Adrenal gland (tissue), 9 donors: ENCODE measurements at regions not wholly inside any gene's neighbourhood (a gene's known extent, or its start where the extent isn't known, plus 50 kb on each side); places are given as distances from the start of the nearest gene placed in this dataset.

Experiments
- DNase-seq, 7 donors: peaks; one replicate each; pipeline ENCODE4 v3.0.0-alpha.2; 2019 to 2020
- H3K27ac ChIP-seq, 5 donors: fragments of 200-600 bp; sonication (generic) in 4 of 5; 1 replicate in 3 of 5; 2 replicates in 2 of 5; pipeline versions ENCODE4 v1.5.1 to v1.8.0; 2016 to 2020; ENCODE audit warnings: mild to moderate bottlenecking in 1 of 5
- H3K27me3 ChIP-seq: fragments of 200-600 bp; 2 replicates; pipeline ENCODE4 v1.8.0; 2021
- H3K36me3 ChIP-seq, 2 donors: fragments of 200-600 bp; replicated peaks in 1 of 2; 1 replicate in 1 of 2; 2 replicates in 1 of 2; pipeline versions ENCODE4 v1.5.1 to v1.8.0; 2018 to 2022
- H3K4me1 ChIP-seq, 2 donors: fragments of 200-600 bp; replicated peaks in 1 of 2; 1 replicate in 1 of 2; 2 replicates in 1 of 2; pipeline versions ENCODE4 v1.5.1 to v1.8.0; 2018 to 2021
- H3K4me3 ChIP-seq, 4 donors: fragments of 200-600 bp; sonication (generic) in 3 of 4; one replicate each; pipeline ENCODE4 v1.5.1; 2016 to 2018
- H3K9me3 ChIP-seq, 3 donors: fragments of 200-600 bp; sonication (generic) in 1 of 3; replicated peaks in 1 of 3; 1 replicate in 2 of 3; 2 replicates in 1 of 3; pipeline versions ENCODE4 v1.5.1 to v1.8.0; 2016 to 2021
- CTCF ChIP-seq, 6 experiments: fragments of 450-650 bp in 4 of 6; fragments of 200-600 bp in 2 of 6; sonication (generic) in 1 of 6; IDR thresholded peaks; 1 replicate in 5 of 6; 2 replicates in 1 of 6; pipeline versions ENCODE4 v1.5.1 to v1.8.0; 2016 to 2021; ENCODE audit warnings: antibody characterized with exemption in 6 of 6, mild to moderate bottlenecking in 2 of 6, moderate library complexity in 1 of 6
- POLR2A ChIP-seq, 2 donors: fragments of 450-650 bp; IDR thresholded peaks; one replicate each; pipeline ENCODE4 v1.6.1; 2017; ENCODE audit warnings: antibody characterized with exemption in 2 of 2, mild to moderate bottlenecking in 2 of 2, moderate library complexity in 1 of 2
- WGBS, 4 donors: extraction: QIAGEN DNeasy Blood & Tissue Kit in 2 of 4; methylation state at CpG; one replicate each; pipeline versions ENCODE4 v1.1.5 to v1.1.7; 2013 to 2017; 5-methylcytosine and 5-hydroxymethylcytosine counted together
- intact Hi-C, 2 donors: fragments of 100-400 bp; cut with DNase I; formaldehyde crosslinking; loops; one replicate each; pipeline versions ENCODE4 v1.14.1 to v1.15.0; 2022 to 2023
- donor health status: healthy with polysubstance abuse.
- donor health status: Bipolar disorder and iron deficiency.
- donor health status: DM: yes; HTN: yes; CAD: no.
- donor health status: DM: no; HTN: no; CAD: no.
- donor health status: DM: no; HTN: no; CAD: no.

GRCh38 chr10:133030126-133030525 is 57.6 kb upstream of the ADGRA1 start:
- Histone ChIP-seq H3K4me1 (no peaks in the 10 kb centered on the region), H3K27ac (no peak overlapping the region), H3K27me3 (peaks cover 9% of the 10 kb centered on the region), H3K36me3 (no peaks in the 10 kb centered on the region), H3K9me3 (no peaks in the 10 kb centered on the region), H3K4me3 (no peak overlapping the region)
- no peak for TF ChIP-seq POLR2A (IDR thresholded peaks at IDR 0.05)
- no peak for TF ChIP-seq CTCF (IDR thresholded peaks at IDR 0.05)
- intact Hi-C loops = no loop called here
- DNase-seq = no peak
- 68 to 83% (median 79%) methylated on average over 6 to 23 of the region's 23 CpGs for WGBS, 4 donors

GRCh38 chr10:133028956-133029355 is 58.8 kb upstream of the ADGRA1 start:
- 79 to 100% (median 88%) methylated on average over 2 to 16 of the region's 16 CpGs for WGBS, 4 donors
- H3K36me3 ChIP-seq = no peaks in the 10 kb centered on the region
- H3K9me3 ChIP-seq = no peaks in the 10 kb centered on the region
- peaks cover 9% of the 10 kb centered on the region for H3K27me3 ChIP-seq
- DNase-seq = no peak
- no peak overlapping the region for H3K4me3 ChIP-seq
- H3K27ac ChIP-seq = no peak overlapping the region
- no peaks in the 10 kb centered on the region for H3K4me1 ChIP-seq
- TF ChIP-seq CTCF (IDR thresholded peaks at IDR 0.05) = no peak
- no peak for TF ChIP-seq POLR2A (IDR thresholded peaks at IDR 0.05)
- intact Hi-C loops = no loop called here

GRCh38 chr10:133028158-133028557 is 59.6 kb upstream of the ADGRA1 start:
- 38 to 75% (median 55%) methylated on average over 1 of the region's 1 CpG for WGBS, 4 donors
- no peak overlapping the region for H3K4me3 ChIP-seq
- TF ChIP-seq CTCF (IDR thresholded peaks at IDR 0.05) = no peak
- H3K4me1 ChIP-seq = no peaks in the 10 kb centered on the region
- H3K27ac ChIP-seq = no peak overlapping the region
- intact Hi-C loops = no loop called here
- no peaks in the 10 kb centered on the region for H3K9me3 ChIP-seq
- no peaks in the 10 kb centered on the region for H3K36me3 ChIP-seq
- H3K27me3 ChIP-seq = peaks cover 9% of the 10 kb centered on the region
- no peak for DNase-seq

GRCh38 chr10:133027482-133027881 is 60.2 kb upstream of the ADGRA1 start:
- 60 to 73% (median 63%) methylated on average over 8 to 13 of the region's 13 CpGs for WGBS, 4 donors
- Histone ChIP-seq H3K4me3 (no peak overlapping the region), H3K36me3 (no peaks in the 10 kb centered on the region), H3K27me3 (peaks cover 9% of the 10 kb centered on the region), H3K4me1 (no peaks in the 10 kb centered on the region), H3K9me3 (no peaks in the 10 kb centered on the region), H3K27ac (no peak overlapping the region)
- no peak for TF ChIP-seq POLR2A (IDR thresholded peaks at IDR 0.05)
- no peak for TF ChIP-seq CTCF (IDR thresholded peaks at IDR 0.05)
- DNase-seq = no peak
- intact Hi-C loops = no loop called here
